Endothelial cell (in vitro differentiated cells): ENCODE measurements at regions not wholly inside any gene's neighbourhood (a gene's known extent, or its start where the extent isn't known, plus 50 kb on each side); places are given as distances from the start of the nearest gene placed in this dataset.

Source experiments
- DNase-seq: peaks from one replicate; pipeline ENCODE4 v3.0.0; 2021; ENCODE audit warnings: low spot score
- H3K27ac Mint-ChIP-seq: one replicate; pipeline ENCODE4 v1.8.0; 2021; ENCODE audit warnings: mixed read lengths, inconsistent platforms; ENCODE audit not compliant: unreplicated experiment
- H3K27me3 Mint-ChIP-seq: one replicate; pipeline ENCODE4 v1.8.0; 2021; ENCODE audit warnings: mild to moderate bottlenecking, moderate library complexity, mixed read lengths, inconsistent platforms; ENCODE audit not compliant: unreplicated experiment
- H3K36me3 Mint-ChIP-seq: one replicate; pipeline ENCODE4 v1.8.0; 2021; ENCODE audit warnings: mild to moderate bottlenecking, low read depth, mixed read lengths, inconsistent platforms; ENCODE audit not compliant: unreplicated experiment
- H3K4me1 Mint-ChIP-seq: one replicate; pipeline ENCODE4 v1.8.0; 2021; ENCODE audit warnings: mild to moderate bottlenecking, mixed read lengths, inconsistent platforms; ENCODE audit not compliant: unreplicated experiment
- H3K4me3 Mint-ChIP-seq: one replicate; pipeline ENCODE4 v1.8.0; 2021; ENCODE audit warnings: mild to moderate bottlenecking, mixed read lengths, inconsistent platforms; ENCODE audit not compliant: unreplicated experiment
- H3K9me3 Mint-ChIP-seq: one replicate; pipeline ENCODE4 v1.8.0; 2021; ENCODE audit warnings: mixed read lengths, inconsistent platforms; ENCODE audit not compliant: unreplicated experiment
- TF ChIP-seq, protein P1 (sequence below): fragments of 200-600 bp; sonication (generic); IDR thresholded peaks from one replicate; pipeline ENCODE4 v1.5.0; 2021; ENCODE audit warnings: antibody characterized with exemption; ENCODE audit not compliant: unreplicated experiment

DNA sequence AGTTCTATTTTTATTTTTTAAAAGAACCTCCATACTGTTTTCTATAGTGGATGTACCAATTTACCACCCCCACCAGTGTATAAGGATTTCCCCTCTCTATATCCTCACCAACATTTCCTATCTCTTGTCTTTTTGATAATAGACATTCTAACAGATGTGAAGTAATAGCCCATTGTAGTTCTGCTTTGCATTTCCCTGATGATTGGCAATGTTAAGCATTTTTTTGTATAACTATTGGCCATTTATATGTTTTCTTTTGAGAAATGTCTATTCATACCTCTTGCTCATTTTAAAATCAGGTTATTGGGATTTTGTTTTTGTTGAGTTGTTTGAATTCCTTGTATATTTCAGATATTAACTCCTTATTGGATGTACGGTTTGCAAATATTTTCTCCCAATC, 251.1 kb upstream of the HTR2C start:
- TF ChIP-seq, protein P1, sequence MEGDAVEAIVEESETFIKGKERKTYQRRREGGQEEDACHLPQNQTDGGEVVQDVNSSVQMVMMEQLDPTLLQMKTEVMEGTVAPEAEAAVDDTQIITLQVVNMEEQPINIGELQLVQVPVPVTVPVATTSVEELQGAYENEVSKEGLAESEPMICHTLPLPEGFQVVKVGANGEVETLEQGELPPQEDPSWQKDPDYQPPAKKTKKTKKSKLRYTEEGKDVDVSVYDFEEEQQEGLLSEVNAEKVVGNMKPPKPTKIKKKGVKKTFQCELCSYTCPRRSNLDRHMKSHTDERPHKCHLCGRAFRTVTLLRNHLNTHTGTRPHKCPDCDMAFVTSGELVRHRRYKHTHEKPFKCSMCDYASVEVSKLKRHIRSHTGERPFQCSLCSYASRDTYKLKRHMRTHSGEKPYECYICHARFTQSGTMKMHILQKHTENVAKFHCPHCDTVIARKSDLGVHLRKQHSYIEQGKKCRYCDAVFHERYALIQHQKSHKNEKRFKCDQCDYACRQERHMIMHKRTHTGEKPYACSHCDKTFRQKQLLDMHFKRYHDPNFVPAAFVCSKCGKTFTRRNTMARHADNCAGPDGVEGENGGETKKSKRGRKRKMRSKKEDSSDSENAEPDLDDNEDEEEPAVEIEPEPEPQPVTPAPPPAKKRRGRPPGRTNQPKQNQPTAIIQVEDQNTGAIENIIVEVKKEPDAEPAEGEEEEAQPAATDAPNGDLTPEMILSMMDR, result no peak
- no peak overlapping the region for H3K4me3 Mint-ChIP-seq
- no peaks in the 10 kb centered on the region for H3K36me3 Mint-ChIP-seq
- DNase-seq, result no peak
- no peaks in the 10 kb centered on the region for H3K27me3 Mint-ChIP-seq
- H3K4me1 Mint-ChIP-seq, result no peaks in the 10 kb centered on the region
- H3K9me3 Mint-ChIP-seq, result no peaks in the 10 kb centered on the region
- H3K27ac Mint-ChIP-seq, result no peak overlapping the region

DNA sequence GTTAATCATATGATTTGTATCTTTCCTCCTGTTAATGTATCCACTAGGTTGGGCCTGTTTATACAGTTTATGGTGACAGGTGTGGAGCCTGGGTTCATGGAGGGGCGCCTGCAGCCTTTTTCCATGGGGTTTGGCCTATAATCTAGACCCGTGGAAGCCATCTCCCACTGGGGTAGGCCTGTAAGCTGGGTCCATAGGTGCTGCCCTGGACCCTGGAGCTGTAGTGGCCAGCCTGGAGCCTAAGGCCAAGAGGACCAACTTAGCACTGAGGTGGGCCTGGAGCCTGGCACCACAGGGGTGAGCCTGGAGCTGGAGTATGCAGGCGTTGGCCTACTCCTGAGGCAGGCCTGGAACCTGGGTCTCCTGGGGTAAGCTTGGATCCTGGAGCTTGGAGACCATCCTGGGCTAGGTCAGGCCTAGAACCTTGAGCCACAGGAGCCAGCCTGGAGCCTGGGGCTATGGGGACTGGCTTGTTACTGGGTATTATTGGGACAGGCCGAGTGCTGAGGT, 249.4 kb upstream of the HTR2C start:
- TF ChIP-seq, protein P1, result no peak
- no peak overlapping the region for H3K27ac Mint-ChIP-seq
- DNase-seq, result no peak
- H3K36me3 Mint-ChIP-seq, result no peaks in the 10 kb centered on the region
- no peaks in the 10 kb centered on the region for H3K27me3 Mint-ChIP-seq
- no peaks in the 10 kb centered on the region for H3K4me1 Mint-ChIP-seq
- no peaks in the 10 kb centered on the region for H3K9me3 Mint-ChIP-seq
- H3K4me3 Mint-ChIP-seq, result no peak overlapping the region

DNA sequence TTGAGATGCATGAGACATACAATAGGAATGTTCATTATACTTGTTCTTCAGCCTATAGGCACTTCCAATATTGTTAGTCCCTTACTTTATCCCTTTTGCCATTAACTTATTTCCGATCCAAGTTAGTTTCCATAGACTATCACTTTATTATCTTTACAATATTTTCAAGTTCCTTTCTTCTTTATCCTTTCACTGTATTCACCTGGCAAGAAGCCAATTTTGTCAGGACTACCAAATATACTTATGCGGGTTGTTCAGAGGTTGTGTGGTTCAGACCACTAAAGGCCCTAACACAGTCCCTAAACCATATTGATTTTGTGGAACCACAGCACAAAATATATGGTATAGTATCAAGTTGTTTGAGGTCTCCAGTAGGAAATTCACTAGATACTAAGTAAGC, 245.0 kb upstream of the HTR2C start:
- H3K4me3 Mint-ChIP-seq, result no peak overlapping the region
- no peaks in the 10 kb centered on the region for H3K4me1 Mint-ChIP-seq
- TF ChIP-seq, protein P1, result no peak
- no peak for DNase-seq
- no peaks in the 10 kb centered on the region for H3K36me3 Mint-ChIP-seq
- H3K27ac Mint-ChIP-seq, result no peak overlapping the region
- no peaks in the 10 kb centered on the region for H3K9me3 Mint-ChIP-seq
- H3K27me3 Mint-ChIP-seq, result no peaks in the 10 kb centered on the region

- Mint-ChIP-seq H3K27me3 (no peaks in the 10 kb centered on the region), H3K27ac (no peak overlapping the region), H3K4me3 (no peak overlapping the region), H3K9me3 (no peaks in the 10 kb centered on the region), H3K4me1 (no peaks in the 10 kb centered on the region), H3K36me3 (no peaks in the 10 kb centered on the region)
- DNase-seq, result no peak
- TF ChIP-seq, protein P1, result peak; percentile 74
Observed at GRCh38 chrX:114344756-114345349, 239.0 kb upstream of the HTR2C start.

DNA sequence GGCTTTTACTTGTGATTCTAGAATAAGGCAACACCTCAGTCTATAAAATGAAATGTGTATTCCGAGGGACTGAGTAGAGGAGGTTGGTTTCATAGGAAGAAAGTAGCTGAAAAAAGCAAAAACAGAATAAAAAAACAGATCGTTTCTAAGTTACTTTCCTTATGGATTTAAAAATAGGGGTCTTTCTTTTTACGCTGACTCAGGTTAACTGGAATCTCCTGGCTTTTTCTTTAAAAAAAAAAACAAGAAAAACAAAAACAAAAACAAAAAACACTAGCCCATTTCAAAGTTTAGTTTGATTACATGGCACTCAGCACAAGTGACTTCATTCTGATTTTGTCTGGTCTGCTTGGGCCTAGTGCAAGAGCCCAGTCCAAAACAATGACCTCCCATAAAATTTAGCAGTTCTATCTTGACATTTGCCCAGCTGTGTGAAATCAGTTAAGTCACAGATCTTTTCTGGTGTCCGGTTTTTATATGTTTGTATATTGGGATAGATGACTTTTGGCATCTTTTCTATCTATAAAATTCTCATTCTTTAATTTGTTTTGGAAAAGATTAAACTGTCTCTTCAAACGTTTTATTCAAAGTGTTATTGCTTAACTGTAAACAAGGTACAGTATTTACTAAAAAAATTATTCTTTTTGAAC, 222.7 kb upstream of the HTR2C start:
- no peak overlapping the region for H3K27ac Mint-ChIP-seq
- H3K4me1 Mint-ChIP-seq, result peaks cover 6% of the 10 kb centered on the region
- TF ChIP-seq, protein P1, result no peak
- no peaks in the 10 kb centered on the region for H3K27me3 Mint-ChIP-seq
- no peaks in the 10 kb centered on the region for H3K9me3 Mint-ChIP-seq
- H3K36me3 Mint-ChIP-seq, result no peaks in the 10 kb centered on the region
- H3K4me3 Mint-ChIP-seq, result no peak overlapping the region
- DNase-seq, result no peak
